ENCODE measurements at regions not wholly inside any gene's neighbourhood (a gene's known extent, or its start where the extent isn't known, plus 50 kb on each side); places are given as distances from the start of the nearest gene placed in this dataset.

DNA sequence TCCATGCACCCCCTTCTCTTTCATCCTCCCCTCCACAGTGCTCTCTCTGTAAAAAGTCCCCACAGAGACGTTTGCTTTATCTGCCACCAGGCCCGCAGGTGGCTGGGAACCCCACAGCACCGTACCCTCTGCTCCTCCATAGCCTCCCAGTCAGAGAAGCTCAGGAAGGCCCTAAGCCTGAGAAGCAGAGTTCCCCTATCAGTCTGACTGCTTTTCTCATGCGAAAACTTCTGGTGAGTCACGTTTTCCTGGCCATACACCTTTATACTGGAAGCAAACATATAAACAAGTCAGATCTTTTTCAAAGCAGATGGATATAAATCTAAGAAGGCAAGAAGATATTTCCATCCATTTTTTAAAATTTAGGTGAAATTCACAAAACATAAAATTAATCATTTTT lies 51.5 kb upstream of the MEF2A start:
- Histone ChIP-seq H3K79me2 (ENCODE audit: control insufficient read depth in 1 of 2, insufficient read depth in 2 of 2, low read length in 2 of 2) (no peaks in the 10 kb centered on the region), H3K36me3 (ENCODE audit: control insufficient read depth in 2 of 4, insufficient read depth in 4 of 4, low read length in 3 of 4) (no peaks in the 10 kb centered on the region), H4K8ac (ENCODE audit: extremely low read depth, insufficient read depth, low read length) (no peak overlapping the region), H2BK12ac (ENCODE audit: low read depth, low read length) (no peak overlapping the region), H2BK15ac (ENCODE audit: low read length) (no peak overlapping the region), H3K9ac (replicated peaks in 1 of 4; ENCODE audit: extremely low read depth in 1 of 4, low read depth in 3 of 4, low read length in 3 of 4) (no peak overlapping the region), H2AK5ac (ENCODE audit: low read depth, low read length) (no peak overlapping the region), H4K5ac (ENCODE audit: insufficient read length, low read depth, low read length) (no peak overlapping the region), H4K91ac (replicated peaks; ENCODE audit: insufficient read length, low read length) (no peak overlapping the region), H2AFZ (ENCODE audit: low read length) (no peak overlapping the region), H3K4ac (replicated peaks; ENCODE audit: insufficient read length, low read depth, low read length) (no peak overlapping the region), H2BK5ac (ENCODE audit: low read depth, low read length) (no peak overlapping the region), H3K56ac (replicated peaks; ENCODE audit: insufficient read length, low read depth, low read length) (no peak overlapping the region), H3K27me3 (replicated peaks in 1 of 4; ENCODE audit: control insufficient read depth in 3 of 4, extremely low read depth in 1 of 4, insufficient read depth in 3 of 4, low read length in 3 of 4) (no peaks in the 10 kb centered on the region; a peak in 1 of 7 replicates), H4K20me1 (replicated peaks in 1 of 2; ENCODE audit: control insufficient read depth in 1 of 2, insufficient read depth in 2 of 2, low read length in 2 of 2) (no peaks in the 10 kb centered on the region), H3K4me3 (ENCODE audit: extremely low read depth in 1 of 4, insufficient read depth in 2 of 4, low read depth in 3 of 4, low read length in 4 of 4) (no peak overlapping the region), H3K27ac (ENCODE audit: low read depth, low read length) (no peak overlapping the region), H3K9me3 (ENCODE audit: insufficient read depth in 2 of 2, low read depth in 1 of 2, low read length in 1 of 2) (no peaks in the 10 kb centered on the region), H3K79me1 (ENCODE audit: low read depth, low read length) (no peaks in the 10 kb centered on the region), H3K4me2 (ENCODE audit: insufficient read depth in 1 of 2, low read depth in 2 of 2, low read length in 2 of 2) (no peak overlapping the region), H2BK120ac (replicated peaks; ENCODE audit: low read depth, low read length) (no peak overlapping the region), H3K23ac (ENCODE audit: insufficient read length) (no peak overlapping the region), H3K14ac (ENCODE audit: insufficient read length) (no peak overlapping the region), H3K18ac (ENCODE audit: extremely low read depth, low read length) (no peak overlapping the region), H3K4me1 (replicated peaks in 1 of 4; ENCODE audit: control insufficient read depth in 3 of 4, insufficient read depth in 4 of 4, low read length in 3 of 4) (peaks cover 0 to 3% (median 0%) of the 10 kb centered on the region in 4 experiments; a peak in 1 of 7 replicates), H3K23me2 (ENCODE audit: low read depth, low read length) (no peaks in the 10 kb centered on the region), H2BK20ac (ENCODE audit: low read length) (no peak overlapping the region)
- ChIA-PET CTCF (ENCODE audit: partially characterized antibody) (interaction anchor here (1.1 kb wide), 1 partner anchor 12 kb away, joined by 3 read pairs; no protein-coding TSS in a partner anchor), POLR2A (ENCODE audit: partially characterized antibody) (no interaction called here)
- FAIRE-seq (no peak), DNase-seq (ENCODE audit: low read depth in 1 of 2, low spot score in 2 of 2) (no peak)
- 77% methylated on average over 5 of the region's 5 CpGs; no CpG with 5 or more reads in 1 of the 2 experiments for WGBS, 2 experiments (ENCODE audit: extremely low coverage in 1 of 2, insufficient coverage in 1 of 2, insufficient read length in 1 of 2, insufficient replicate concordance in 2 of 2, low coverage in 1 of 2, low lambda C conversion rate in 2 of 2, missing lambda C conversion rate in 1 of 2)
- TF ChIP-seq CBX5 (IDR thresholded peaks at IDR 0.05; ENCODE audit: low read depth, low read length) (no peak), KDM4A (IDR thresholded peaks at IDR 0.05; ENCODE audit: low read depth, low read length, severe bottlenecking) (no peak), YY1 (IDR thresholded peaks at IDR 0.05; ENCODE audit: low read depth, low read length) (no peak), EP300 (IDR thresholded peaks at IDR 0.05; ENCODE audit: borderline replicate concordance in 1 of 2, low read depth in 2 of 2, low read length in 2 of 2) (no peak), PHF8 (conservative IDR thresholded peaks at IDR 0.05; ENCODE audit: low read depth, low read length) (no peak), SP1 (IDR thresholded peaks at IDR 0.05; ENCODE audit: low read depth, low read length) (no peak), RFX5 (IDR thresholded peaks at IDR 0.05; ENCODE audit: borderline replicate concordance, low read depth, low read length) (no peak), JUND (IDR thresholded peaks at IDR 0.05; ENCODE audit: low read length) (peak; percentile 86), POU5F1 (IDR thresholded peaks at IDR 0.05; ENCODE audit: low read depth, low read length) (no peak), TAF1 (IDR thresholded peaks at IDR 0.05; ENCODE audit: low read depth, low read length) (no peak), JUN (IDR thresholded peaks at IDR 0.05; ENCODE audit: low read depth, low read length) (0 out of 2 replicates have a peak, but pooled peaks have one; percentile 21), CREB1 (IDR thresholded peaks at IDR 0.05) (no peak), RBBP5 (IDR thresholded peaks at IDR 0.05; ENCODE audit: borderline replicate concordance, low read depth, low read length) (no peak), TCF12 (IDR thresholded peaks at IDR 0.05; ENCODE audit: low read depth, low read length) (no peak)
- TF ChIP-seq, protein P1, sequence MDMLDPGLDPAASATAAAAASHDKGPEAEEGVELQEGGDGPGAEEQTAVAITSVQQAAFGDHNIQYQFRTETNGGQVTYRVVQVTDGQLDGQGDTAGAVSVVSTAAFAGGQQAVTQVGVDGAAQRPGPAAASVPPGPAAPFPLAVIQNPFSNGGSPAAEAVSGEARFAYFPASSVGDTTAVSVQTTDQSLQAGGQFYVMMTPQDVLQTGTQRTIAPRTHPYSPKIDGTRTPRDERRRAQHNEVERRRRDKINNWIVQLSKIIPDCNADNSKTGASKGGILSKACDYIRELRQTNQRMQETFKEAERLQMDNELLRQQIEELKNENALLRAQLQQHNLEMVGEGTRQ (IDR thresholded peaks at IDR 0.05; ENCODE audit: low read length) = no peak

Data from H1 (cell line).